ENCODE measurements at regions not wholly inside any gene's neighbourhood (a gene's known extent, or its start where the extent isn't known, plus 50 kb on each side); places are given as distances from the start of the nearest gene placed in this dataset.

DNA sequence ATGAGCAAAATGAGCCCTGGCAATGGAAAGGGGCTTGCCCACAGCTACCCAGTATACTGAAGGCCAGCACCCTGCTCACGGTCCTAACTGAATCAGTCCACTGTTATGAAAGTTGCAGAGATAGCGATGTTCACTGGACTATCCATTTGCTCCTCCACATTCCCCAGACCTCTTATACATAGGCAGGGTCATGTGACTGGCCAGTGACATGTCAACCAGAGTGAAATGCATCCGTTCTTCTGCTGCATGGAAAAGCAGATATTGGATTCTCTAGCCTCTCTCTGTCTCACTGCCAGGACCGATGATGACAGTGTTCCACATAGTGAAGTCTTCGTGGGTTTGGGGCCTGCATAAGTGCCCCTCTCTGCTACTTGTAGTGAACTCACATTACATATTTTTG, 503.4 kb downstream of the RPS24 start:
- Mint-ChIP-seq H3K9me3 (peaks cover 0 to 5% (median 0%) of the 10 kb centered on the region in 11 donors), H3K36me3 (peaks cover 0 to 3% (median 0%) of the 10 kb centered on the region in 5 donors), H3K27ac (no peak overlapping the region), H3K4me1 (peaks cover 0 to 27% (median 22%) of the 10 kb centered on the region in 7 donors), H3K27me3 (peaks cover 0 to 9% (median 3%) of the 10 kb centered on the region in 5 donors), H3K4me3 (no peak overlapping the region)
- no peak for DNase-seq
- H3K4me3 ChIP-seq (ENCODE audit: low read length), result no peak overlapping the region
- H3K27me3 ChIP-seq (ENCODE audit: control insufficient read depth in 2 of 2, insufficient read depth in 2 of 2, low read length in 2 of 2), result no peaks in the 10 kb centered on the region
- POLR2A ChIA-PET, result no interaction called here
- CTCF ChIA-PET, result no interaction called here
- H3K4me1 ChIP-seq (ENCODE audit: control insufficient read depth in 2 of 2, insufficient read depth in 2 of 2, low read length in 2 of 2), result no peaks in the 10 kb centered on the region
- H3K27ac ChIP-seq (ENCODE audit: low read depth, low read length), result no peak overlapping the region
- ATAC-seq, result no peak
- H3K36me3 ChIP-seq (ENCODE audit: control insufficient read depth in 2 of 3, insufficient read depth in 3 of 3, low read length in 3 of 3), result no peaks in the 10 kb centered on the region
- intact Hi-C loops (cut with micrococcal nuclease), result no loop called here
- no peaks in the 10 kb centered on the region for H3K9me3 ChIP-seq (ENCODE audit: control insufficient read depth in 2 of 3, low read length in 3 of 3)

DNA sequence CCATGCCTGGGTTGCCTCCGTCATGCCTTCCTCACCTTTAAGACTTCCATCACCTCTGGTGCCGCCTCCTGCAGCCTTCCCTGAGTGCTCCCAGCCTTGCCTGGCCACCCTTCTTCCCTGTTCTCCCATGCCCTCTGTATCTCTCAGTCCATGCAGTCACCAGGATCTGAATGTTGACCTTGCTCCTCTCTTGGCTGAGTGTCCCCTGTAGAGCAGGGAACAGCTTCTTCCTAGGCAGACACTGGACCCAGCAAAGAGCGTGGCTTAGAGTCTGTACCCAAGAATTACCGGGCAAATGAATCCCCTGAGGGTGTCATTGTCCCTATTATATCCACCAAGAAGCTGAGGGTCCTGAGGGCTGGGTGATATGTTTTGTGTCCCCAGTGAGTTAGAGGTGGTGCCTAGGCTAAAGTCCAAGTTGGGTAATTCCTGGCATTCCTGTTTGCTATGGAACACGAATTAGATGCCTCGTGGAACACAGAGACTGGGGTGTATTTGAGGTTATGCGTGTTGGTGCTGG, 505.6 kb downstream of the RPS24 start:
- ChIA-PET CTCF (interaction anchor here (0.8 kb wide), 1 partner anchor 11 kb away, joined by 3 read pairs; no protein-coding TSS in a partner anchor), POLR2A (no interaction called here)
- H3K9me3 Mint-ChIP-seq, result peaks cover 0 to 5% (median 0%) of the 10 kb centered on the region in 11 donors
- peak overlapping the region in 2 of 9 donors; percentile 48 to 95 for H3K27ac Mint-ChIP-seq
- H3K4me3 Mint-ChIP-seq, result no peak overlapping the region
- Histone ChIP-seq H3K4me3 (ENCODE audit: low read length) (no peak overlapping the region), H3K4me1 (ENCODE audit: control insufficient read depth in 2 of 2, insufficient read depth in 2 of 2, low read length in 2 of 2) (no peaks in the 10 kb centered on the region), H3K36me3 (ENCODE audit: control insufficient read depth in 2 of 3, insufficient read depth in 3 of 3, low read length in 3 of 3) (no peaks in the 10 kb centered on the region), H3K27me3 (ENCODE audit: control insufficient read depth in 2 of 2, insufficient read depth in 2 of 2, low read length in 2 of 2) (no peaks in the 10 kb centered on the region), H3K9me3 (ENCODE audit: control insufficient read depth in 2 of 3, low read length in 3 of 3) (no peaks in the 10 kb centered on the region), H3K27ac (ENCODE audit: low read depth, low read length) (no peak overlapping the region)
- peaks cover 0 to 5% (median 3%) of the 10 kb centered on the region in 5 donors for H3K27me3 Mint-ChIP-seq
- intact Hi-C loops (cut with micrococcal nuclease), result no loop called here
- H3K36me3 Mint-ChIP-seq, result peaks cover 0 to 3% (median 0%) of the 10 kb centered on the region in 5 donors
- no peak for DNase-seq
- H3K4me1 Mint-ChIP-seq, result peaks cover 0 to 32% (median 22%) of the 10 kb centered on the region in 7 donors
- ATAC-seq, result no peak

DNA sequence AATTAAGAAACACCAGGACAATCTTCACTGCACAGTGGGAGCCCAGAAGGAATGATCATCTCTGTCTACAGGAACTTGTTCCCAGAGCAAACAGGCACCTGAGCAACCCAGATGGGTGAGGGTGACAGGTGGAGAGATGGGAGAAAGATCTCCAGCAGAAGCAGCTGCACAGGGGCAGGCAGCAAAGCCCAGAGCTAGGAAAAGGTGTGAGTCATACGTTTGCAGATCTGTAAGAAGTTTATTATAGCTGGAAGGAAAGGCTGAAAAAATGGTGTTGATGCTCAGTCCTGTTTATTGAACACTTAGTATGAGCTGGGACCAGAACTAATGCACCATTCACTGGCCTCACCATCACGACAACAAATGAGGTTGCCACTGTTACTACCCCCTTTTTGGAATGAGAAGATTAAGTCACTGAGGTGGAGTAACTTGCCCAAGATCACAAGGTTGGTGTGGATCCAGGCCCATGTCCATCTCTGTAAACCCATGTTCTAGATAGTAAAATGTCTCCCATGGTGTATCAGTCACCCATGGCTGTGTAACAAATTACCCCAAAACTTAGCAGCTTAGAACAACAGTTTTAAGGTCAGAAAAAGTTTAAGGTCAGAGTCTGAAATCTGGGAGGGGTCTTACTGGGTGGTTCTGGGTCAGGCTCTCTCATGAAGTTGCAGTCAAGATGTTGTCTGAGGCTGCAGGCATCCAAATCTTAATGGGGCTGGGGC, 506.9 kb downstream of the RPS24 start:
- CTCF ChIA-PET, result no interaction called here
- peak overlapping the region in 4 of 9 donors; percentile 69 to 95 (median 92) for H3K27ac Mint-ChIP-seq
- ATAC-seq, result no peak

DNA sequence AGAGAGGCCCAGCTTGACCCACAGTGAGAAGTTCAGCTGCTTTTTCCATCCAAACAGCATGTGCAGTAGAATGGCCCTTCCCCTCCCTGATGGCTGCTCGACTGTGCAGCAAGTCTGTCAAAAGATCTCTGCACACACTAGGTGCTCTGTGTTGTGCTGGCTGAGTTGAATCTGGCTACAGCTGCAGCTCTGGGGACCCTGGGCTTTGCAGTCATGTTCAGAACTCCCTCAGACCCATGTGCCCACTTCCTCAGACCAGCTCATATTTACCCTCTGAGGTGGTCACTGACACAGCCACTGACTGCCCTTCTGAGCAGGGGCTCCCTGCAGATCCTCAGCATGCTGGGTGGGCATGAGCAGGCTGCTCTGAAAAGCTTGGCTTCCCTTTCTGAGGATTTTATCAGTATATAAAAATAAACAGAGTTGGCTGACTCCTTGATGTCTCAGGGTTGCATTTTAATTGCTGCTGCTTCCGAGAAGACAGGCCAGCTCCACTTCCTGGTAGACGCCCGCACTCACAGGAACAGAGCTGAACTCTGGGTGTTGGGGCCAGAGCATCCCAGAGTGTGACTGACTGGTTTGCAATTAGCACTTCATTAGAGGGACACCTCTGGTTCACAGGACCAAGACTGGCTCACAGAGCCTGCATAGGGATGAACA, 507.9 kb downstream of the RPS24 start:
- Histone ChIP-seq H3K36me3 (ENCODE audit: control insufficient read depth in 2 of 3, insufficient read depth in 3 of 3, low read length in 3 of 3) (no peaks in the 10 kb centered on the region), H3K4me1 (ENCODE audit: control insufficient read depth in 2 of 2, insufficient read depth in 2 of 2, low read length in 2 of 2) (no peaks in the 10 kb centered on the region), H3K4me3 (ENCODE audit: low read length) (no peak overlapping the region), H3K9me3 (ENCODE audit: control insufficient read depth in 2 of 3, low read length in 3 of 3) (no peaks in the 10 kb centered on the region), H3K27ac (ENCODE audit: low read depth, low read length) (no peak overlapping the region), H3K27me3 (ENCODE audit: control insufficient read depth in 2 of 2, insufficient read depth in 2 of 2, low read length in 2 of 2) (no peaks in the 10 kb centered on the region)
- DNase-seq (peak in 1 of 9 donors; percentile 40), ATAC-seq (peak; percentile 56)
- peaks cover 0 to 5% (median 3%) of the 10 kb centered on the region in 5 donors for H3K27me3 Mint-ChIP-seq
- intact Hi-C loops (cut with micrococcal nuclease), result no loop called here
- peaks cover 0 to 5% (median 0%) of the 10 kb centered on the region in 11 donors for H3K9me3 Mint-ChIP-seq
- H3K4me1 Mint-ChIP-seq, result peaks cover 0 to 32% (median 22%) of the 10 kb centered on the region in 7 donors
- H3K4me3 Mint-ChIP-seq, result peak overlapping the region in 4 of 10 donors; percentile 9 to 73 (median 54)
- ChIA-PET POLR2A (interaction anchor here (0.5 kb wide), 1 partner anchor 495 kb away, joined by 3 read pairs; no protein-coding TSS in a partner anchor), CTCF (no interaction called here)
- peaks cover 0 to 3% (median 0%) of the 10 kb centered on the region in 5 donors for H3K36me3 Mint-ChIP-seq
- H3K27ac Mint-ChIP-seq, result peak overlapping the region in 8 of 9 donors; percentile 31 to 95 (median 75)

More for the DNA sequence above, 506.9 kb downstream of the RPS24 start:
- H3K27ac ChIP-seq (ENCODE audit: low read depth, low read length), result no peak overlapping the region
- H3K4me1 ChIP-seq (ENCODE audit: control insufficient read depth in 2 of 2, insufficient read depth in 2 of 2, low read length in 2 of 2), result no peaks in the 10 kb centered on the region
- Mint-ChIP-seq H3K4me1 (peaks cover 0 to 32% (median 22%) of the 10 kb centered on the region in 7 donors), H3K4me3 (peak overlapping the region in 1 of 10 donors; percentile 45), H3K27me3 (peaks cover 0 to 5% (median 3%) of the 10 kb centered on the region in 5 donors), H3K9me3 (peaks cover 0 to 5% (median 0%) of the 10 kb centered on the region in 11 donors), H3K36me3 (peaks cover 0 to 3% (median 0%) of the 10 kb centered on the region in 5 donors)
- H3K4me3 ChIP-seq (ENCODE audit: low read length), result no peak overlapping the region
- H3K36me3 ChIP-seq (ENCODE audit: control insufficient read depth in 2 of 3, insufficient read depth in 3 of 3, low read length in 3 of 3), result no peaks in the 10 kb centered on the region
- no peak for DNase-seq
- no peaks in the 10 kb centered on the region for H3K27me3 ChIP-seq (ENCODE audit: control insufficient read depth in 2 of 2, insufficient read depth in 2 of 2, low read length in 2 of 2)
- no peaks in the 10 kb centered on the region for H3K9me3 ChIP-seq (ENCODE audit: control insufficient read depth in 2 of 3, low read length in 3 of 3)
- POLR2A ChIA-PET, result no interaction called here
- intact Hi-C loops (cut with micrococcal nuclease), result no loop called here

DNA sequence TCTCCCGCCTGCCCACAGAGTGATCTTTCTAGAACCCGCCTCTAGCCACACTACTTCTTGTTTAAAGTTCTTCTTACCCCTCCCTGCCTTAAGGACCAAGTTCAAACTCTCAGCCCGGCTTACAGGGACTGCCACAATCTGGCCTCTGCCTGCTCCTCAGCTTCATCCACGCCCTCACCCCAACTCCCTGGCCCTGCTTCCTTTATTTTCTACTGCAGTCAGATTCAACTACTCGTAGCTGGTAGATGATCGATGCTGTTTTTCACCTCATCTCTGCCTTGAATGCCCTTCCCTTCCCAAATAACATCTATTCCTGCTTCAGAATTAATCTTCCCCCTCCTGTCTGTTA, 508.5 kb downstream of the RPS24 start:
- Histone ChIP-seq H3K27me3 (ENCODE audit: control insufficient read depth in 2 of 2, insufficient read depth in 2 of 2, low read length in 2 of 2) (no peaks in the 10 kb centered on the region), H3K27ac (ENCODE audit: low read depth, low read length) (no peak overlapping the region), H3K4me1 (ENCODE audit: control insufficient read depth in 2 of 2, insufficient read depth in 2 of 2, low read length in 2 of 2) (no peaks in the 10 kb centered on the region), H3K4me3 (ENCODE audit: low read length) (no peak overlapping the region), H3K9me3 (ENCODE audit: control insufficient read depth in 2 of 3, low read length in 3 of 3) (no peaks in the 10 kb centered on the region), H3K36me3 (ENCODE audit: control insufficient read depth in 2 of 3, insufficient read depth in 3 of 3, low read length in 3 of 3) (no peaks in the 10 kb centered on the region)
- Mint-ChIP-seq H3K36me3 (peaks cover 0 to 3% (median 0%) of the 10 kb centered on the region in 5 donors), H3K4me1 (peaks cover 0 to 32% (median 22%) of the 10 kb centered on the region in 7 donors), H3K27me3 (peaks cover 0 to 5% (median 3%) of the 10 kb centered on the region in 5 donors), H3K4me3 (peak overlapping the region in 4 of 10 donors; percentile 9 to 73 (median 54)), H3K27ac (peak overlapping the region in 8 of 9 donors; percentile 23 to 95 (median 75)), H3K9me3 (peaks cover 0 to 5% (median 0%) of the 10 kb centered on the region in 11 donors)
- DNase-seq (no peak), ATAC-seq (peak; percentile 41)
- ChIA-PET CTCF (no interaction called here), POLR2A (no interaction called here)
- intact Hi-C loops (cut with micrococcal nuclease), result no loop called here

DNA sequence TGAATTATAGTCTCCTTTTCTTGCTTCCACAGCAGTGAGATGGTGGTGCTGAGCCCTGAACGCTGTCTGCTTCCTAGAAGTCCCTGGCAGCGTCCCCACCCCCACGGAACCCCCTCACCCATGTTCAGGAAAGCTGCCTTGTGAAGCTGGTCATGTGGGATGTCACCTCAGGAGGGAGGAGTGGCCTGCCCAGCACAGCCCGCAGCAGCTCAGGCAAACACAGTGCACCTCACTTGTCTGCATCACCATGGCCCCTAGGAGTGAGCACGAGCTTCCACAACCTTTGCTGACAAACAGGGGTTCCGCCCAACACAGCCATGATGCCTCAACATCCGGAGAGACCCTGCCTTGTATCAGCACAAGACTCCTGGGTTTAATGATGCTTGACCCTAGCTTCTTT, 508.9 kb downstream of the RPS24 start:
- Histone ChIP-seq H3K4me1 (ENCODE audit: control insufficient read depth in 2 of 2, insufficient read depth in 2 of 2, low read length in 2 of 2) (no peaks in the 10 kb centered on the region), H3K9me3 (ENCODE audit: control insufficient read depth in 2 of 3, low read length in 3 of 3) (no peaks in the 10 kb centered on the region), H3K4me3 (ENCODE audit: low read length) (no peak overlapping the region), H3K27me3 (ENCODE audit: control insufficient read depth in 2 of 2, insufficient read depth in 2 of 2, low read length in 2 of 2) (no peaks in the 10 kb centered on the region), H3K36me3 (ENCODE audit: control insufficient read depth in 2 of 3, insufficient read depth in 3 of 3, low read length in 3 of 3) (no peaks in the 10 kb centered on the region), H3K27ac (ENCODE audit: low read depth, low read length) (no peak overlapping the region)
- intact Hi-C loops (cut with micrococcal nuclease), result no loop called here
- peaks cover 0 to 32% (median 22%) of the 10 kb centered on the region in 7 donors for H3K4me1 Mint-ChIP-seq
- CTCF ChIA-PET, result no interaction called here
- ATAC-seq (no peak), DNase-seq (no peak)
- H3K27ac Mint-ChIP-seq, result peak overlapping the region in 7 of 9 donors; percentile 4 to 95 (median 80)
- peaks cover 0 to 3% (median 0%) of the 10 kb centered on the region in 5 donors for H3K36me3 Mint-ChIP-seq
- POLR2A ChIA-PET, result no interaction called here
- peak overlapping the region in 1 of 10 donors; percentile 73 for H3K4me3 Mint-ChIP-seq
- peaks cover 0 to 5% (median 0%) of the 10 kb centered on the region in 11 donors for H3K9me3 Mint-ChIP-seq
- H3K27me3 Mint-ChIP-seq, result peaks cover 0 to 5% (median 3%) of the 10 kb centered on the region in 5 donors

Measured in naive thymus-derived CD4-positive, alpha-beta T cell (primary cell).